Sigmoid colon (tissue), 4 donors: ENCODE measurements at regions not wholly inside any gene's neighbourhood (a gene's known extent, or its start where the extent isn't known, plus 50 kb on each side); places are given as distances from the start of the nearest gene placed in this dataset.
"Not testable (repeated sequence)": the region's sequence is repeated elsewhere in the genome, so short reads cannot be mapped to it uniquely, and the experiment has no call there.

Experiments
- CTCF ChIP-seq, 4 experiments: fragments of 450-650 bp in 3 of 4; fragments of 200-600 bp in 1 of 4; IDR thresholded peaks; one replicate each; pipeline ENCODE4 v1.5.1; 2016 to 2019; ENCODE audit warnings: antibody characterized with exemption in 4 of 4, mild to moderate bottlenecking in 3 of 4, moderate library complexity in 2 of 4
- POLR2A ChIP-seq, 2 donors: fragments of 450-650 bp; IDR thresholded peaks; one replicate each; pipeline ENCODE4 v1.6.1; 2016; ENCODE audit warnings: antibody characterized with exemption in 2 of 2, mild to moderate bottlenecking in 2 of 2, moderate library complexity in 2 of 2
- POLR2AphosphoS5 ChIP-seq, 4 donors: sonication (generic); formaldehyde crosslinking; IDR thresholded peaks; one replicate each; pipeline ENCODE4 v1.6.1; 2017; ENCODE audit warnings: antibody characterized with exemption in 4 of 4

- TF ChIP-seq CTCF, POLR2AphosphoS5, POLR2A (IDR thresholded peaks at IDR 0.05): not testable (repeated sequence)
Measured at GRCh38 chr6:67879928-67880327, 755.2 kb upstream of the ADGRB3 start.
